ENCODE measurements at regions not wholly inside any gene's neighbourhood (a gene's known extent, or its start where the extent isn't known, plus 50 kb on each side); places are given as distances from the start of the nearest gene placed in this dataset.

DNA sequence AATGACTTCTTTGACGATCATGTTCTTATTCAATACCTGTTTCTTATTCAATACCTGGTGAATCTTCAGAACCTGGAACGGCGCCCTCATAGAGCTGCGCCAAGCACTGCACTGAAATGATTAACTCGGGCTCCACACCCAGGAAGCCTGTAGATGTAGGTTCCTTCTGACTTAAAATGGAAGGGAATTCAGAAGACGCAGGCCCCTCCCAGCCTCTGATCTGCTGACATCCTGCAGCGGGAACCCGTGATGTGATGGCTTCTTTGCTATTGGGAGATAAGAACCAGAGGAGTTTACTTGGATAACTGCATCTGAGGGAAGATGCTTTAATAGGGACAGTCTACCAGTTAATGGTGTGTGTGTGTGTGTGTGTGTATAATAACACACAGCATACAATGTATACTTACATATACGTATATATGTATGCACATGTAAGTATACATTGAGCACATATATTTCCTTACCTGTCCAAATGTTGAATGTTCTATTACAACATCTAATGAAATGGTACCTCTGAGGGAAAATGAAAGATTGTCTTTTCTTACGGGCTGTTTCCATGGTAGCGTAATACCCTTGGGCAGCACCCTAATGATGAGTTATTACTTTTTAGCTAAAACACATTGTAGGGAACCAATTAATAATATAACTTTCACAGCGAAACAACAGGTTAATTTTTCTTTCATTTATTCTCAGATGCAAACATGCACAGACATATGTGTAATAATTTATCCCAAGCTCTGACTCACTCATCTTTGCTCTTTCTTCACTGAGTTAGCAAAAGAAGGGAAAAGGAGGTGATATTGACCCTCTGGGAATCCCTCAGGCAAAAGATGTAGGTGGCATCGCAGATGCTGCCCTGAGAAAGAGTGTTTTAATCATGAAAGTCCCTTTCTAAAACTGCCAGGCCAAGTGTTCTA, 379.8 kb downstream of the SIPA1L2 start:
- DNase-seq (ENCODE audit: low read depth in 2 of 2) = no peak

DNA sequence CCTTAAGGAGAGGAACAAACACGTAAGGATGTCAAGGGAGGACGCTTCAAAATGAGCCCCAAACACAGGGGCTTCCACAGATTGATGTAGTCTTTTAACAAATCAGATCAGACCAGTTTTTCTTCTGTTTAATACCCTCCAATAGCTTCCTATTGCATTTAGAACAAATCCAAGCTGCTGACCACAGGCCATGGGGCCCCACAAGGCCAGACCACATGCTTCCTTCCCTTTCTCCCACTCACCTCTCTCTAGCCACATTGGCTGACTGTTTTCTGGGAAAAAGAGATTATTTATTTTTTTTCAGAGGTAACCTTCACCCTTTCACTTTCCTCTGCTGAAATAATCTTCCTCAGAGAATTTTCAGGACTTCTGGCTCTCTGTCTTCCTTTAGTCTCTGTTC, 380.6 kb downstream of the SIPA1L2 start:
- no peak for DNase-seq (ENCODE audit: low read depth in 2 of 2)

DNA sequence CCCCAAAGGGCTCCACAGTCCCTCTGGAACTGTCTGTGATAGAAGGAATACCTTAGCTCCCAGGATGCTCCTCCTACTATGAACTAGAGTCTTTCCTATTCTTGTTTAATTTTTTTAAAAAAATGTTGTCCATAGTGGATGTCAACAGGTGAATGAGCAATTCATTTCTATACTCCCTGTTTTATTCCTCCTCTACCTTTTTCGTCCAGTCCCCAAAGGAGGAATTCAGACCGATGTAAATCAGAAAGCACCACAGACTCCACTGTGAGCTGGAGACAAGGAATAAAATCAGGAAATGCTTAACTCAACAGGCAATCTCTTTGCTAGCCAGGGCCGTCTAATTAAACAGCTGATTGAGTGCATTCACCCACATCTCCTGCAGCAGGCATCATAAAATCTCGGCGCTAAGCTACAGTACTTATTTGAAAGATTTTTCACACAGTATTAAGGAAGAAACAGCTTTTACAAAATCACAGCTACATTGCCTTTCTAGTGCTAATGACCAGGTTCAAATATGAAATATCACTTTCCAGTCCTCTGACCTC, 381.6 kb downstream of the SIPA1L2 start:
- no peak for DNase-seq (ENCODE audit: low read depth in 2 of 2)

DNA sequence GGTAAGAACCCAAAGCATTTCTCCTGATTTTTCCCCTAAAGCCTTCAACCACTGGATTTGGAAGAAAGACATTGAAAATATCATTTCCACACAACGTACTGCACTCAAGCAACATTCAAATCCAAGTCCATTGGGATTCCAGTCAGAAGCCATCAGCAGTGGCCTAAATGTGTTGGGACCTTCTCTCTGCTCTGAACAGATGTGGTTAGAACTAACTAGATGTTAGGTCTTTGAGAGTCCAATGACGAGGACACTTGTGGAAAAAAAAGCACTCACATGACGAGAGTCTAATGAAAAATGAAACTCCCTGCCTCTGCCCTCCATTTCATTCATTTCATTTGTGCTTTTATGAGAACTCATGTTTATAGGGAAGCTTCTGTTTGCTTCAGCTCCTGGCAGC, 382.3 kb downstream of the SIPA1L2 start:
- DNase-seq (ENCODE audit: low read depth in 2 of 2) = no peak

DNA sequence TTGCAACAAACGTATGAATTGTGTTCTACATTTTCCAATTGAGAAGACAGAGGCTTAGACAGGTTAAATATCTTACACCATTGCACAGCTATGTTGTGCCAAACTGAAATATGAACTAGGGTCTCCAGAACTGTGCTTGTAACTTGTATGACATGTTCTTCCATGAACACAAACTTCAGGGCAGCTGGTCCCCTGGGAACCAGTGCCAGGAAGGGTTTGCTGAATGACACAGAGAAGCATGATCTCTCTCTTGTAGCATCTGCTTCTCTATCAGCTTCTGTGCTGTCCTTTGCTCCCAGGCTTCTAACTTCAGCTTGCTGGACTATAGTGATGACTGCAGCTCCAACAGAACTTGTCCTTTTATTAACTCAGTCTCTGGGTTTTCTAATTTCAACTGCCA, 385.5 kb downstream of the SIPA1L2 start:
- no peak for DNase-seq (ENCODE audit: low read depth in 2 of 2)

DNA sequence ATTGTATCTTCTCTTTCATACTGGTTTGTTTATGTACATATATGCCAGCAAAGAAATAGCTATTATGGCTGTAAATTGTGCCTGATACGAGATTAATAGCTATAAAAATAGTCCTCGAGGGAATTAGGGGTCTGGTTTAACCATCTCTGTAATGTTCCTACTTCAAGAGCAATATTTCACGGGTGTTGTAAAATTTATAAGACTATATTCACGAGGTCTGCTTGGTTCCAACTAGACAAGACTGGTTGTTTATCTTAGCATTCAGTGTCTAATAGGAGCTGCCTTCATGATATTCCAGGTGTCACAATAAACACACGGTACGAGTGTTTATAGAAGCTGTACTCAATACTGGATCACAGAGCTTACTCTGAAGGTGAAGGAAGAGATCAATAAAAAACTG, 389.9 kb downstream of the SIPA1L2 start:
- DNase-seq (ENCODE audit: low read depth in 2 of 2) = no peak

DNA sequence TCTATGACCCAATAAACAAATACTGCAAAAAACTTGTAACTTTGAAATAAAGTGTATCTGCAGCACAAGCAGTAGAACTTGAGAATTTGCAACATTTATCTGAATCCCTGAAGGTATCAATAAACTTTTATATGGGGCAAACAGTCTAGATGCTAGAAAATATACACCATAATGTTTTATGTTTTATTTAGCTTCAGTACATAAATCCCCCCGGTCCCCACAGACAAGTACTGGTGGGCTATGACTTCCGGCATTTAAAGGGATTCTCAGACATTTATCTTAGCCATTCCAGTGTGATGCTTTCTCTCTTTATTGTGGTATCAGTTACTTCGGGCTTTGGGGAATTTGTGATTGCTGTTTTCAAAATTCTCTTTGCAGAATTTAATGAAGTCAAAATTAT, 390.4 kb downstream of the SIPA1L2 start:
- no peak for DNase-seq (ENCODE audit: low read depth in 2 of 2)

DNA sequence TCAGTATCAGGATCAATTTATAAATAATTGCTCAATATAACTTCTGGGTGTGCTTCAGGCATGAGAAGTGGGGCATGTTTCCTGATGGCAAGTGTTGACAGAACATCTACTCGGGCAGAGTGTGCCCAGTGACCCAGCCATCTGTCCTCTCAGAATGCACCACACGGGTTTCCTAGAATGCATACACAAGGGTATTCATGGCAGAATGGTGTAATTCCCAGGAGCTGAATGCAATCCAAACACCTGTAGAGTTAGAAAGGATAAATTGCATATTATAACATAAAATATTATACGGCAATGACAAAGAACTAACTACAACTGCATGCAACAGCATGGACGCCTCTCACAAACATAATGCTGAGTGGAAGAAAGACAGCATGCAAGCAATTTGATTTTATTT, 391.9 kb downstream of the SIPA1L2 start:
- no peak for DNase-seq (ENCODE audit: low read depth in 2 of 2)

DNA sequence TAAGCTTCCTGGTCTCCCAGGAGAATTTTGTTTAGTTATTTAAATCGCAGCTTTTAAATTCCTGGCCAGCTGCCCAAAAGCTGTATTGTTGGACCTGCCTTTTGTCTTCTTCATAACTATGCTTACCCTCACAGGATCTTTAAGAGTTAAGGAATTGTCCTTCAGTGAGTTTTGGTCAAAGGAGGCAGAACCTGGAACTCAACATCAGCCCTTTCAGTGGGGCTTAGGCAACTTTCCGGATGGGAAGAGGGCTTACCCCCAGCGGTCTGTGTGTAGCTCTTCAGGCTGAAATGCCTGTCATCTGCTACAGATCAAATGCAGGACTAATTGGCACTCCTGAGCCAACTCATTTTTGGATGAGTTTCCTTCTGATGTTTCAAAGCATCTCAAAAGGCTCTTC, 402.6 kb downstream of the SIPA1L2 start:
- DNase-seq (ENCODE audit: low read depth in 2 of 2) = no peak

DNA sequence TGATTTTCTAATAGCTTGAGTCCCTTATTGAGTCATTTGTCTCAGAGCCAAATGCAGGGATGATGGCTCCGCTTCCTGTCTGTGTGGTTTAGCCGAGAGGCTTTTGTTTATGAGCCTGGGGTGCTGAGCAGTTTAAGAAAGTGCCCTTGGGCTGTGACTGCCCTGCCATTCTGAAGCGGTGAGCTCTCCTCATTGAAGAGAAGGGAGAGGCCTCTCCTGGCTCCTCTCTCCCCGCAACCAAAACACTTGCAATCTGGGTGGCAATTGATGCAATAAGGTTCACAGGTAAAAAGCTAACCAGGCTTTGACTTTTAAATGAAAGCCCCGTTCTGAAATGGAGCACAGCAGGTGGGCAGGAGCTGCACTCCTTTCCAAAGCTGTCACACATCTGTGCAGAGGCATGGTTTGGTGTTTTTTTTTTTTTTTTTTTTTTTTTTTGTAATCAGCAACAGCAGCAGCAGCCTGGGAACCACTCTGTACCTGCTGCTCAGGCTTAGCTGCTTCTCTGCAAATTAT, 403.7 kb downstream of the SIPA1L2 start:
- DNase-seq (ENCODE audit: low read depth in 2 of 2) = peak; percentile 2 to 17

DNA sequence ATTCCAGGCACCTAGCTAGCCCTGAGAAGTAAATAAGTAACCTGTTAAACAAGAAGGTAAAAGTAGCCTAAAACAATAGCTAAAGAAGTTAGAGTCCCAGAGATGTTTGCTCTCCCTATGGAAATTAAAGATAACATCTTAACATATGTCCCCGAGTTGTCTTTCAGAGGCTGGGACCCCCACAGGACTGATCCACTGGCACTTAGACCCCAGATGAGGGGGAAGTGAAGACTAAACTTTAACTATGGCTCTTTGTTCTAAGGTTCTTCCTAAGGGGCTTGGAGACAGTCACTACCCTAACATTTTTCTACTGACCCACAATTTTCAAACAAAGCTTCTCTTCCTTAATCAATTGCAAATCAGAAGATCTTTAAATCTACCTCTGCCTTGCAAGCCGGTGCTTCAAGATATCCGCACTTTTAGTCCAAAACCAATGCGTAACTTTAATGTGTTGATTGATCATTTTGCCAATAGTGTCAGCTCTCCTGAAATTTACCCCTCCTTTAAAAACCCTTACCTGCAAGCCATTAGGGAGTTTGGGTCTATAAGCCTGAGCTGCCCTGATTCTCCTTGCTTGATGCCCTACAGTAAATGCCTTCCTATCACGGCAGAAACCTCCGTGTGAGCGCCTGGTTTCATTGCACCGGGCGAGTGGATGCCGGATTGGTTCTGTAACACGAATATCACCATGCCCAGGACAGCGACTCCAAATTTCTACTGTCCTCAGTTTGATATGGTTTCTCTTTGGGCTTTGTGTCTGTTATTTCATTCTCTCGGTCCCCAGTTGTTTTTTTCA, 404.4 kb downstream of the SIPA1L2 start:
- DNase-seq (ENCODE audit: low read depth in 2 of 2) = no peak

DNA sequence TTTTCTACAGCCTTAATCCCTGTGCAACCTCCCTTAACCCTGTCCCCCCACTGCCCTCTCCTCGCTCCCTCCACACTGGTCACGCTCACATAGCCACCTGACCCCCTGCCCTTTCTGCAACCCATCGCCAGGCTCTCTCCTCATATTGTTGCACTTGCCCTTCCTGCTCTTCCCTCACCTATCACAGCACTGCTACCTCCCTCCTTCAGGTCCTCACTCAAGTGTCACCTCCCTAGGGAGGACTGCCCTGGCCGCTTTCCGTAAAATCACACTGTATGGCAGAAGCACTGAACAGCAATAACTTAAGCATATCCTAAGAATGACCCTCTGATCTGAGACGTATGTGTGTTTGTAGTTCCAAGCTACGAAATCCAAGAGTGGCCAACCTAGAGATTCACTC, 406.0 kb downstream of the SIPA1L2 start:
- DNase-seq (ENCODE audit: low read depth in 2 of 2) = no peak

DNA sequence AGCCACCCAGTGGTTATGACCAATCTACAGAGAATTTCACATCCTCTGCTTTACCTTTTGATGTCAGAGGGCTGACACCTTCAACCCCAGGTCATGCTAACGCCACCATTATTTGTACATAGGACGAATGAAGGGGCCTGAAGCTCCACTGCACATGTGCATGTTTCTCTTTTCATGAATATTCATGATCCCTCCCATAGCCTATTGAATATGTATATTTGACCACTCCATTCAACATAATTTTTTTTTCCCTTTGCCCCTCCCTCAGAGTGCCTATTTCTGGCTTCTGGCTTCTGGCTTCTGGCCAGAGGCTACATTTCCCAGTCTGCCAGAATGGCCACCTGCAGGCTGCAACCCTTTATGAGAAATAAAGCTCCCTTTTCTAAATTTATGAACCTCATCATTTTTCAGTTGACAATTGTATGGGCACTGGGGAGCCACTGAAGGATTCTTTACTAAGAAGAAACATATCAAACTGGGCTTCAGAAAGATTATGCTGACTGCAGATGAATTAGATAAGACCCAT, 406.7 kb downstream of the SIPA1L2 start:
- DNase-seq (ENCODE audit: low read depth in 2 of 2) = no peak

DNA sequence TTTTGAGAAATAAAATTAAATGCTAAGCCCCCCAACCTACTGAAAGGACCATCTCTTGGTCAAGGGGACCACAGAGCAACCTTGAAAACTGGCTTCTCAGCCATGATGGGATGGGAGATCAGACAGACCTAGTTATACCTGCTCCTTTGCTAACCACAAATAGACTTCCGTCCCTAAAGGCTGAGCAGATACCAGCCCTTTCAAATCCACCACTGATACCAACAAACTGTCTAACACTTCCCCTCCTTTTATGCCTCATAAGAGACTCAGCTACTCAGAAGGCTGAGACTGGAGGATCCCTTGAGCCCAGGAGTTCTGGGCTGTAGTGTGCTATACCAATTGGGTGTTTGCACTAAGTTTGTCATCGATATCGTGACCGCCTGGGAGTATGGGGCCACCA, 407.3 kb downstream of the SIPA1L2 start:
- DNase-seq (ENCODE audit: low read depth in 2 of 2) = no peak

DNA sequence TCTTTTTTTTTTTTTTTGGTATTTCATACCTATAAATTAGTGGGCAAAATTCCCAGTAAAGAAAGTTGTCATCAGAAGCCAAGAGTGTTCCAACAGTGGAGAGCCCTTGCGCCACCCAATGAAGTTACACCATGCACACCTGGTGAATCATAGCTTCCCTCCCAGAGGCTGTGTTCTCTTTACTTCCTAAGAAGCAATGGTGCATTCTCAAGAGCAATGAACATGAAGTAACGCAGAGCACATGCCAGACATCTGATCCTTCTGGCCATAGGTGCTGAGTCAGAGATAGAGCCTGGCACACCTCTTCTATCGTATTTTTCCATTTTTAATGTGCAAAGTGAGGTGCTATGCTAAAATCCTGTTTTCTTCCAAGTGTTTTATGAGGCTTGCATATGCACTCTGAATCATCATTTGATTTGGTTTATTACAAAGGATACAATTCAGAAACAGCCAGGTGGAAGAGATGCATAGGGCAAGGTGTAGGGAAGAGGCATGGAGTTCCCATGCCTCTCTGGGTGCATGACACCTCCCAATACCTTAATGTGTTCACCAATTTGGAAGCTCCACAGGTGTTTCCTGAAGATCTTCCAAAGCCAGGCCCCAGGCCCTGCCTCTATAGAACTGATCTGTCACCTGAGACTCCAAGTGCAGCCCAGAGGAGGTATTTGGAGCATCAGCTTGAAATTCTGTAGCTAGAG, 408.0 kb downstream of the SIPA1L2 start:
- DNase-seq (ENCODE audit: low read depth in 2 of 2) = no peak

DNA sequence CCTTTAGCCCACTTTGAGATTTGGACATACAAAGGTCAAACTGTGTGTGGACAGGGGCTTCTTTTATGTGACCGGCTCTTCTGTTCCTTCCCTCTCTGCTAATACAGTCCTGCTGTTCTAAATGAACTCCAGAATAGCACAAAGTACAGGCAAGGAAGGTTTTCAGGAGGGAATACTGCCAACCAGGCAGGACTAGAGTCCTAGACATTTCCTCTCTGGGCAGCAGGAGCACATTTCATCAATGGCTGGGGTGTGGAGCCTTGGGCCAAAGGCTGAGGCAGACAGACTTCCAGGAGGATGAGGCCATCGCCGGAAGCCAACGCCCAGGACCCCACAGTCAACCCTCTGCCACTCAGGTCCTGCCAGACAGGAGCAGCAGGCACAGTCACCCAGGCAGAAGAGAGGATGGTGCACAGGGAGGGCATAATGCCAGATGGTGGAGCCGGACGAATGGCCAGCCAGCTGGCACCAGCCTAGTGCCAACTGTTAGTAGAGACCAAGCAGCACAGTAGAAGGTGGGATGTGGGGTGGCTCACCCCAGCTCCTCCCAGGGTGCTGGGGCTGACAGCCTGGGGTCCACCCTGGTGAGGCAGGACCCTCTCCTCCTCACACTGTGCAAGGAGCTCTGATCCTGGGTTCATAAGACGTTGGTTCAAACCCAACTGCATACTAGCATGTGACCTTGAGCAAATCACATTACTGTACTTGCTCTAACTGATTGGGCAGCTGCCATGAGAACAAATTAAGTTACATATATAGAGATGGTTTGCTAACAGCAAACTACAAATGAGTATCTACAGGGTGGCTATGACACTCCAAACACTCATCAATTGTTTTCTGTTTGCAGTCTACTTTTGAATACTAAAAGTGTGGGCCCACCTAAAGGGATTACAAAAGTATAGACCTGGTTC, 410.7 kb downstream of the SIPA1L2 start:
- DNase-seq (ENCODE audit: low read depth in 2 of 2) = no peak

DNA sequence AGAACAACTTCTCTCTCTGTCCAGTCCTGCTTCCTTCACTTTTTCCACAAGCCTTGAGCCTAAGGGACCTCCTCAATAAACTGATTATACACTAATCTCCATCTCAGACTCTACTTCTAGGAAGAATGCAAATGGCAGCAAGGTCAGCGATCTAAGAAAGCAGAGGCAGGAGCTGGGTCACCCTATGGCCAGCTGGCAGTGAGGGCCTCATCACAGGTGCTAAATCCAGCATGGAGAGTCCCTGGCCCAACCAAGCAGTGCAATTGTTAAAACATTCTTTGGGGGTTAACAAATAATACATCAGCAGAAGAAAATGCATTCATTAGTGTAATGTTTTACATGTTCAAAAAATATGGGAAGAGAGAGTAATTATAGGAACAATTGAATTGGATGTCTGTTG, 416.0 kb downstream of the SIPA1L2 start:
- DNase-seq (ENCODE audit: low read depth in 2 of 2) = no peak

DNA sequence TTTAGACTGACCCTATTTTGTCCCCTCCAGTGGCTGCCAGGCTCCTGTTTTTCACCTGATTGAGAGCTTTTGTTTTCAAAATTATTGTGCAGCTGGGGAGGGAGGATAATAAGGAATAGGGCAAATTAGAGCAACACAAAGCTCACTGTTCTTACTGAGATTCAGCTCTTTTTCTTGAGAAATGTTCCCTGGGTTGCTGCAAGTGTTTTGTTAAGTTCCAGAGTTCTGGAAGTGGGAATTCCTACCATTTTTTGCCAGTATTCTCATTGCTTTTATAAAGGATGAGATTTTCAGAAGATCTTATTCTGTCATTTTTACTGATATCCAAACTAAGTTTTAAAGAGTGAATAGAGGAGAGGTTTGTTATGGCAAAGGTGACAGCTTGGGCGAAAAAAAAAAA, 417.7 kb downstream of the SIPA1L2 start:
- no peak for DNase-seq (ENCODE audit: low read depth in 2 of 2)

DNA sequence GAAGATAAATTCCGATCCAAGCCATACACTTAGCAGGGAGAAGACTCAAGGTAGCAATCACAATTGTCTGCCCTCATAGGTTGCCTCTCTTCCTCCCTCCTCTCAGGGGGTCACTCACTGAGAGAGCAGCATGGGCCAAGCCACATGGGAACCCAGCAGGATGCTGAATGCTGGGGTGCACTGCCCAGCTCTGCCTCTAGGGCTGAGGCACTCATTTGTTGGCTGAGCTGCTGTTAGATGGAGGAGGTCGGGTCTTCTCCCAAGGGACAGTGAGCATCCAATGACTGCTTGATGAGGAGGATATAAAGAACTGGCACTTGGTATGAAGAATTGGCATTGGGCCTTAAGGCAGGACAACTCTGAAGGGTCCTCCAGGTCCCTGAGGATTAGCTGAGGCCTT, 418.8 kb downstream of the SIPA1L2 start:
- peak; percentile 7 to 8 for DNase-seq (ENCODE audit: low read depth in 2 of 2)

DNA sequence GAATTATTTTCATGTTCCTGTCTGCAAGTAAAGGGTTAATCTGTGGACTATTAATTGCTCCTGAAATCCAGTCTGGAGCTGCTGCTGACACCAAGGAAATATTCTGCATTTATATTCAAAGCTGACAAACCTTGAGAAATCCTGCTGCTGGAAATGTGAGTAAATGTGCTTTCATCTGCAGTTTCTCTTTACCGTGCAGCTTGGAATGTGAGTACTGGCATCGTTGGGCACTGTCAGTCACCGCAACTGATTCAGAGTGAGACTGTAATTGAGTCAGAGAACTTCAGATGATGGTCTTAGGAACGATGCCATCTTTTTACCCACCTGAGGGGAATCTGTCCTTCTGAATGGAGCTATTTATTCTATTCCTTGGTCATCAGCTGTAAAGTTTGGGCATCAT, 420.6 kb downstream of the SIPA1L2 start:
- DNase-seq (ENCODE audit: low read depth in 2 of 2) = no peak
